Activated CD4-positive, CD25-positive, alpha-beta regulatory T cell treated with anti-CD3 and anti-CD28 coated beads, Interleukin-2, amount 50 U/mL, for 72 hours (primary cell): ENCODE measurements at regions not wholly inside any gene's neighbourhood (a gene's known extent, or its start where the extent isn't known, plus 50 kb on each side); places are given as distances from the start of the nearest gene placed in this dataset.

ENCODE experiments used
- DNase-seq: peaks from one replicate; pipeline ENCODE4 v3.0.0; 2021

- DNase-seq: no peak
These were observed 198.1 kb upstream of the DIO3 start for GRCh38 chr14:101363261-101363555.

- DNase-seq: no peak
These were observed 197.4 kb upstream of the DIO3 start for GRCh38 chr14:101363880-101364391.

- DNase-seq: no peak
These were observed 196.6 kb upstream of the DIO3 start for GRCh38 chr14:101364503-101365328.

GRCh38 chr14:101365329-101366158 is 195.8 kb upstream of the DIO3 start:
- no peak for DNase-seq

- no peak for DNase-seq
These were observed 193.7 kb upstream of the DIO3 start for GRCh38 chr14:101367421-101368261.

GRCh38 chr14:101368629-101369028 is 192.7 kb upstream of the DIO3 start:
- DNase-seq: no peak

- DNase-seq: no peak
These were observed 191.9 kb upstream of the DIO3 start for GRCh38 chr14:101369194-101369915.

GRCh38 chr14:101369916-101370592 is 191.2 kb upstream of the DIO3 start:
- no peak for DNase-seq

GRCh38 chr14:101370593-101371569 is 190.4 kb upstream of the DIO3 start:
- no peak for DNase-seq

- DNase-seq: no peak
These were observed 189.2 kb upstream of the DIO3 start for GRCh38 chr14:101371799-101372793.

- no peak for DNase-seq
These were observed 188.2 kb upstream of the DIO3 start for GRCh38 chr14:101372894-101373620.

GRCh38 chr14:101373690-101374295 is 187.5 kb upstream of the DIO3 start:
- DNase-seq: no peak

- DNase-seq: no peak
These were observed 186.6 kb upstream of the DIO3 start for GRCh38 chr14:101374373-101375338.

- no peak for DNase-seq
These were observed 184.2 kb upstream of the DIO3 start for GRCh38 chr14:101377069-101377468.

GRCh38 chr14:101379842-101380241 is 181.5 kb upstream of the DIO3 start:
- DNase-seq: no peak

- DNase-seq: no peak
These were observed 180.8 kb upstream of the DIO3 start for GRCh38 chr14:101380512-101380911.

GRCh38 chr14:101380940-101381339 is 180.4 kb upstream of the DIO3 start:
- DNase-seq: no peak
